H7 (cell line): ENCODE measurements at regions not wholly inside any gene's neighbourhood (a gene's known extent, or its start where the extent isn't known, plus 50 kb on each side); places are given as distances from the start of the nearest gene placed in this dataset.

ENCODE experiments used
- DNase-seq: peaks from one replicate; pipeline ENCODE4 v3.0.0; 2012
- H3K27me3 ChIP-seq: 2 replicates; pipeline ENCODE4 v1.6.0; 2011; ENCODE audit warnings: mild to moderate bottlenecking, low read length; ENCODE audit not compliant: control insufficient read depth, insufficient read depth
- H3K36me3 ChIP-seq: replicated peaks from 2 replicates; pipeline ENCODE4 v1.5.1; 2011; ENCODE audit warnings: low read length; ENCODE audit not compliant: control insufficient read depth, insufficient read depth
- H3K4me3 ChIP-seq: 2 replicates; pipeline ENCODE4 v1.5.1; 2011; ENCODE audit warnings: low read depth, mild to moderate bottlenecking, control low read depth, low read length, moderate library complexity; ENCODE audit not compliant: insufficient read depth

GRCh38 chr5:27963050-27963783 is 924.8 kb upstream of the CDH9 start:
- Histone ChIP-seq H3K36me3 (no peaks in the 10 kb centered on the region), H3K27me3 (no peaks in the 10 kb centered on the region), H3K4me3 (no peak overlapping the region)
- no peak for DNase-seq

- H3K27me3 ChIP-seq: no peaks in the 10 kb centered on the region
- H3K36me3 ChIP-seq: no peaks in the 10 kb centered on the region
- no peak overlapping the region for H3K4me3 ChIP-seq
- DNase-seq: no peak
Observed at GRCh38 chr5:27962198-27962597, 923.8 kb upstream of the CDH9 start.

- no peak for DNase-seq
- no peaks in the 10 kb centered on the region for H3K27me3 ChIP-seq
- no peak overlapping the region for H3K4me3 ChIP-seq
- no peaks in the 10 kb centered on the region for H3K36me3 ChIP-seq
Observed at GRCh38 chr5:27947088-27947487, 908.7 kb upstream of the CDH9 start.

GRCh38 chr5:27944471-27944870 is 906.1 kb upstream of the CDH9 start:
- Histone ChIP-seq H3K27me3 (no peaks in the 10 kb centered on the region), H3K4me3 (no peak overlapping the region), H3K36me3 (no peaks in the 10 kb centered on the region)
- no peak for DNase-seq

GRCh38 chr5:27938989-27939388 is 900.6 kb upstream of the CDH9 start:
- no peaks in the 10 kb centered on the region for H3K36me3 ChIP-seq

GRCh38 chr5:27928060-27928459 is 889.7 kb upstream of the CDH9 start:
- Histone ChIP-seq H3K4me3 (no peak overlapping the region), H3K36me3 (no peaks in the 10 kb centered on the region), H3K27me3 (no peaks in the 10 kb centered on the region)
- DNase-seq: no peak

More at GRCh38 chr5:27938989-27939388, 900.6 kb upstream of the CDH9 start:
- no peak for DNase-seq
- no peak overlapping the region for H3K4me3 ChIP-seq
- H3K27me3 ChIP-seq: no peaks in the 10 kb centered on the region

- no peaks in the 10 kb centered on the region for H3K36me3 ChIP-seq
- no peak for DNase-seq
- no peak overlapping the region for H3K4me3 ChIP-seq
- H3K27me3 ChIP-seq: no peaks in the 10 kb centered on the region
Observed at GRCh38 chr5:27911216-27911615, 872.8 kb upstream of the CDH9 start.

- H3K27me3 ChIP-seq: no peaks in the 10 kb centered on the region
- no peak overlapping the region for H3K4me3 ChIP-seq
- H3K36me3 ChIP-seq: no peaks in the 10 kb centered on the region
- no peak for DNase-seq
Observed at GRCh38 chr5:27908341-27908740, 870.0 kb upstream of the CDH9 start.

- no peak for DNase-seq
- no peak overlapping the region for H3K4me3 ChIP-seq
- no peaks in the 10 kb centered on the region for H3K36me3 ChIP-seq
- no peaks in the 10 kb centered on the region for H3K27me3 ChIP-seq
Observed at GRCh38 chr5:27906931-27907601, 868.7 kb upstream of the CDH9 start.

GRCh38 chr5:27906481-27906880 is 868.1 kb upstream of the CDH9 start:
- Histone ChIP-seq H3K27me3 (no peaks in the 10 kb centered on the region), H3K4me3 (no peak overlapping the region), H3K36me3 (no peaks in the 10 kb centered on the region)
- DNase-seq: no peak

GRCh38 chr5:27900761-27901160 is 862.4 kb upstream of the CDH9 start:
- DNase-seq: no peak
- no peaks in the 10 kb centered on the region for H3K36me3 ChIP-seq
- H3K27me3 ChIP-seq: no peaks in the 10 kb centered on the region
- H3K4me3 ChIP-seq: no peak overlapping the region

- no peak for DNase-seq
- H3K4me3 ChIP-seq: no peak overlapping the region
- no peaks in the 10 kb centered on the region for H3K36me3 ChIP-seq
- H3K27me3 ChIP-seq: no peaks in the 10 kb centered on the region
Observed at GRCh38 chr5:27876071-27876470, 837.7 kb upstream of the CDH9 start.

- Histone ChIP-seq H3K27me3 (no peaks in the 10 kb centered on the region), H3K36me3 (no peaks in the 10 kb centered on the region), H3K4me3 (no peak overlapping the region)
- DNase-seq: no peak
Observed at GRCh38 chr5:27875148-27875547, 836.8 kb upstream of the CDH9 start.

- no peak for DNase-seq
- Histone ChIP-seq H3K4me3 (no peak overlapping the region), H3K27me3 (no peaks in the 10 kb centered on the region), H3K36me3 (no peaks in the 10 kb centered on the region)
Observed at GRCh38 chr5:27868292-27868691, 829.9 kb upstream of the CDH9 start.

- H3K36me3 ChIP-seq: no peaks in the 10 kb centered on the region
- H3K4me3 ChIP-seq: no peak overlapping the region
- no peak for DNase-seq
- no peaks in the 10 kb centered on the region for H3K27me3 ChIP-seq
Observed at GRCh38 chr5:27855491-27855890, 817.1 kb upstream of the CDH9 start.
